GM23248 (cell line): ENCODE measurements at regions not wholly inside any gene's neighbourhood (a gene's known extent, or its start where the extent isn't known, plus 50 kb on each side); places are given as distances from the start of the nearest gene placed in this dataset.

Experiments used
- DNase-seq: peaks from one replicate; pipeline ENCODE4 v3.0.0-alpha.2; 2015
- H2AFZ ChIP-seq: fragments of 200-600 bp; sonication (generic); 2 replicates; pipeline ENCODE4 v1.6.1; 2016; ENCODE audit warnings: antibody characterized with exemption
- H3F3A ChIP-seq: fragments of 200-600 bp; sonication (generic); 2 replicates; pipeline ENCODE4 v1.6.1; 2016; ENCODE audit warnings: mild to moderate bottlenecking, antibody characterized with exemption, mixed run types; ENCODE audit not compliant: insufficient read depth
- H3K27ac ChIP-seq: fragments of 200-600 bp; sonication (generic); 2 replicates; pipeline ENCODE4 v1.5.1; 2016; ENCODE audit warnings: mild to moderate bottlenecking
- H3K27me3 ChIP-seq: fragments of 200-600 bp; sonication (generic); replicated peaks from 2 replicates; pipeline ENCODE4 v1.6.1; 2016; ENCODE audit warnings: mild to moderate bottlenecking; ENCODE audit not compliant: insufficient read depth
- H3K36me3 ChIP-seq: fragments of 200-600 bp; sonication (generic); 2 replicates; pipeline ENCODE4 v1.6.1; 2016; ENCODE audit warnings: low read depth, mild to moderate bottlenecking
- H3K4me1 ChIP-seq: fragments of 200-600 bp; sonication (generic); 2 replicates; pipeline ENCODE4 v1.6.1; 2016; ENCODE audit warnings: mild to moderate bottlenecking; ENCODE audit not compliant: insufficient read depth
- H3K4me2 ChIP-seq: fragments of 200-600 bp; sonication (generic); one replicate; pipeline ENCODE4 v1.6.1; 2016; ENCODE audit warnings: mild to moderate bottlenecking; ENCODE audit not compliant: unreplicated experiment
- H3K4me3 ChIP-seq: fragments of 200-600 bp; sonication (generic); 2 replicates; pipeline ENCODE4 v1.5.1; 2016; ENCODE audit warnings: mild to moderate bottlenecking
- H3K79me2 ChIP-seq: fragments of 200-600 bp; sonication (generic); 2 replicates; pipeline ENCODE4 v1.6.1; 2016; ENCODE audit warnings: mild to moderate bottlenecking; ENCODE audit not compliant: insufficient read depth
- H3K9ac ChIP-seq: fragments of 200-600 bp; sonication (generic); 2 replicates; pipeline ENCODE4 v1.6.1; 2016; ENCODE audit warnings: mild to moderate bottlenecking
- H3K9me2 ChIP-seq: fragments of 200-600 bp; sonication (generic); 2 replicates; pipeline ENCODE4 v1.6.1; 2016; ENCODE audit warnings: mixed run types, mild to moderate bottlenecking, moderate library complexity; ENCODE audit not compliant: insufficient read depth
- H3K9me3 ChIP-seq: fragments of 200-600 bp; sonication (generic); one replicate; pipeline ENCODE4 v1.6.1; 2017; ENCODE audit warnings: low read depth
- H4K20me1 ChIP-seq: fragments of 200-600 bp; sonication (generic); 2 replicates; pipeline ENCODE4 v1.6.0; 2016; ENCODE audit not compliant: insufficient read depth
- EZH2 ChIP-seq: fragments of 200-600 bp; sonication (generic); IDR thresholded peaks from 2 replicates; pipeline ENCODE4 v1.6.1; 2018; ENCODE audit warnings: antibody characterized with exemption, mild to moderate bottlenecking; ENCODE audit not compliant: insufficient read depth, poor library complexity, severe bottlenecking
- EZH2phosphoT487 ChIP-seq: fragments of 200-600 bp; sonication (generic); IDR thresholded peaks from 2 replicates; pipeline ENCODE4 v1.6.1; 2018; ENCODE audit warnings: antibody characterized with exemption, moderate library complexity, mild to moderate bottlenecking, low read depth; ENCODE audit not compliant: insufficient read depth
- WGBS, 2 experiments: methylation state at CpG; one replicate each; pipeline ENCODE4 v1.1.6; 2015 to 2017; ENCODE audit warnings: low lambda C conversion rate in 2 of 2, low coverage in 1 of 2; ENCODE audit errors: missing lambda C conversion rate in 2 of 2; 5-methylcytosine and 5-hydroxymethylcytosine counted together
- in situ Hi-C: fragments of 300-500 bp; cut with MboI; formaldehyde crosslinking; loops from 2 replicates; pipeline ENCODE4 v1.15.0; 2020

DNA sequence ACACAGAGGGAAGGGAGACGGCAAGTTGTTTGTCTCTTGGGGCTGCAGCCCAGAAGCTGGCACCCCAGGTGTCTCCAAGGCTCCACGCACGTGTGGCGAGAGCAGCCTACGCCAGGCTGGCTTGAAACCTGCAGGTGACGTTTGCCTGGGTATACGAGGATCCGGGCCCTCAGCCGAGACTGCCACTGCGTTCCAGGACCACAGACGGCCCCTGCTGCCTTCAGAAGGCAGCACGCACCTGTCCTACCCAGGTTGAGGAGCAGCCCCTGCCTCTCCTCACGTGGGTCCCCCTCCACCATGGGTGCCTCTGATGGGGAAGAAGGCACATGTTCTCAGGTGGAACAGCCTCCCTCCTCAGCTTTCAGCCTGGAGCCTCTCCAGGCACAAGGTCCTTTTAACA lies 75.3 kb upstream of the PRR20G start:
- Histone ChIP-seq H3K27me3 (peaks cover 8% of the 10 kb centered on the region; the same call in 1 of the 2 replicates), H4K20me1 (no peaks in the 10 kb centered on the region), H3K4me2 (no peak overlapping the region), H3K4me1 (no peaks in the 10 kb centered on the region), H3F3A (no peaks in the 10 kb centered on the region), H3K36me3 (no peaks in the 10 kb centered on the region), H3K9me2 (no peaks in the 10 kb centered on the region), H3K9ac (no peak overlapping the region), H2AFZ (no peak overlapping the region), H3K79me2 (no peaks in the 10 kb centered on the region), H3K27ac (no peak overlapping the region), H3K9me3 (no peaks in the 10 kb centered on the region), H3K4me3 (no peak overlapping the region)
- TF ChIP-seq EZH2 (no peak), EZH2phosphoT487 (no peak)
- 38 to 40% methylated on average over 12 to 13 of the region's 13 CpGs for WGBS, 2 experiments
- in situ Hi-C loops: no loop called here
- no peak for DNase-seq

DNA sequence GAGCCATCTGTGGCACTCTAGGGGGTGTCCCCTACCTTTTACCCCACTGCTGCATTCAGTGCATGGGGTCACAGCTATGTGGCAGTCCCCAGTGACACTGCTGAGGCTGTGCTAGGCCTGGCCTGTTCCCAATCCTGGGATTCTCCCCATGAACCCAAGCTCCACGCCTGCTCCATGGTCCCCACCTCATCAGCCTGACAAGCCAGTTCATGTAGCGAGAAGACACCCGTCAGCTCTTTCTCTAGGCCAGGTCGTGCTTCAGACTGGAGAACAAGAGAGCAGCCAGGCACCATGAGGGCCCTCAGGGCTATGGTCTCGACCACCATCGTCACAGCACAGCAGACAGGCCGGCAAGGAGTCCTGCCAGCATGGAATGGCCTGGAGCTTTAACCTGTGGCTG lies 72.8 kb upstream of the PRR20G start:
- in situ Hi-C loops: no loop called here
- H2AFZ ChIP-seq: no peak overlapping the region
- H3K79me2 ChIP-seq: no peaks in the 10 kb centered on the region
- H3K9me3 ChIP-seq: no peaks in the 10 kb centered on the region
- peaks cover 3% of the 10 kb centered on the region; the same call in 1 of the 2 replicates for H3K27me3 ChIP-seq
- no peaks in the 10 kb centered on the region for H3K9me2 ChIP-seq
- 30 to 38% methylated on average over 7 of the region's 7 CpGs for WGBS, 2 experiments
- no peak overlapping the region for H3K4me3 ChIP-seq
- no peaks in the 10 kb centered on the region for H3K36me3 ChIP-seq
- H3K4me2 ChIP-seq: no peak overlapping the region
- no peaks in the 10 kb centered on the region for H3F3A ChIP-seq
- H3K9ac ChIP-seq: no peak overlapping the region
- H3K4me1 ChIP-seq: no peaks in the 10 kb centered on the region
- no peak overlapping the region for H3K27ac ChIP-seq
- no peaks in the 10 kb centered on the region for H4K20me1 ChIP-seq
- DNase-seq: no peak
- TF ChIP-seq EZH2phosphoT487 (no peak), EZH2 (no peak)

GRCh38 chr3:127358641-127359040 lies 70.8 kb upstream of the PRR20G start:
- Histone ChIP-seq H4K20me1 (no peaks in the 10 kb centered on the region), H3K9me3 (no peaks in the 10 kb centered on the region), H2AFZ (no peak overlapping the region), H3F3A (no peaks in the 10 kb centered on the region), H3K36me3 (no peaks in the 10 kb centered on the region), H3K4me2 (no peak overlapping the region), H3K27ac (no peak overlapping the region), H3K4me3 (no peak overlapping the region), H3K79me2 (no peaks in the 10 kb centered on the region), H3K9ac (no peak overlapping the region), H3K9me2 (no peaks in the 10 kb centered on the region), H3K4me1 (no peaks in the 10 kb centered on the region), H3K27me3 (no peaks in the 10 kb centered on the region; the same call in 1 of the 2 replicates)
- no peak for DNase-seq
- TF ChIP-seq EZH2phosphoT487: no peak
- no peak for TF ChIP-seq EZH2
- 16 to 20% methylated on average over 6 of the region's 6 CpGs for WGBS, 2 experiments
- in situ Hi-C loops: no loop called here

- Histone ChIP-seq H3K9ac (no peak overlapping the region), H3K36me3 (no peaks in the 10 kb centered on the region), H3K4me1 (no peaks in the 10 kb centered on the region), H3K4me3 (no peak overlapping the region), H3K27me3 (peaks cover 8% of the 10 kb centered on the region), H3K9me2 (no peaks in the 10 kb centered on the region), H2AFZ (no peak overlapping the region), H3K27ac (no peak overlapping the region), H4K20me1 (no peaks in the 10 kb centered on the region), H3K9me3 (no peaks in the 10 kb centered on the region), H3K4me2 (no peak overlapping the region), H3F3A (no peaks in the 10 kb centered on the region), H3K79me2 (no peaks in the 10 kb centered on the region)
- DNase-seq: no peak
- WGBS, 2 experiments: 6 to 9% methylated on average over 2 of the region's 2 CpGs
- in situ Hi-C loops: no loop called here
- no peak for TF ChIP-seq EZH2
- TF ChIP-seq EZH2phosphoT487: no peak
Observed at GRCh38 chr3:127356381-127356780, 68.5 kb upstream of the PRR20G start.

DNA sequence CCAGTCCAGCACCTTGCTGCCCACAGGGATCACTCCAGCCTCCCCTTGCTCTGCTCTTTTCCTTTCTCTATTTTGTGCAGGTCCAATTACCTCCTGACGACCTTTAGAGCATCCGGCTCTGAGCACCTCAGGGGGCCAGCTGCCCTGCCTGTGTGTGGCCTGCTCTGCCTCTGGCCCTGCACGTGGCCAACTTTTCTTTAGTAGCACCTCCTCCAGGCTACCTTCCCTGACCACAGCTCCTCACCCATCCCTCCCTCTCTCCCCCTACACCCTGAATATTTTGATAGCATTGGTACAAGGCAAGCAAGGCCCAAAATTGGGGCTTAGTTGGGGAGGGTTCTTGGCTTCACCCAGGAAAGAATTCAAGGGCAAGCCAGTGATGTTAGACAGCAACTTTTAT lies 66.9 kb upstream of the PRR20G start:
- Histone ChIP-seq H3K9ac (no peak overlapping the region), H3K4me1 (no peaks in the 10 kb centered on the region), H3K79me2 (no peaks in the 10 kb centered on the region), H3K4me3 (no peak overlapping the region), H3F3A (no peaks in the 10 kb centered on the region), H3K9me3 (no peaks in the 10 kb centered on the region), H4K20me1 (no peaks in the 10 kb centered on the region), H3K9me2 (no peaks in the 10 kb centered on the region), H3K27me3 (peaks cover 8% of the 10 kb centered on the region), H3K27ac (no peak overlapping the region), H2AFZ (no peak overlapping the region), H3K4me2 (no peak overlapping the region), H3K36me3 (no peaks in the 10 kb centered on the region)
- 41 to 50% methylated on average over 3 of the region's 3 CpGs for WGBS, 2 experiments
- in situ Hi-C loops: no loop called here
- TF ChIP-seq EZH2phosphoT487 (no peak), EZH2 (no peak)
- DNase-seq: no peak
